Kidney (tissue), 13 donors: ENCODE measurements at regions not wholly inside any gene's neighbourhood (a gene's known extent, or its start where the extent isn't known, plus 50 kb on each side); places are given as distances from the start of the nearest gene placed in this dataset.

Source experiments
- DNase-seq, 5 donors: peaks; one replicate each; pipeline ENCODE4 v3.0.0-alpha.2; 2013 to 2020
- FAIRE-seq: peaks from 2 replicates; lab custom pipeline; 2012; peaks lifted over from hg19 to GRCh38; lab: Jason Lieb, UNC
- H3K27ac ChIP-seq, 2 donors: one replicate each; pipeline ENCODE4 v1.7.0; 2013; ENCODE audit warnings: low read depth in 2 of 2, low read length in 2 of 2, inconsistent platforms in 1 of 2
- H3K27me3 ChIP-seq: one replicate; pipeline ENCODE4 v1.7.1; 2013; ENCODE audit warnings: low read length, inconsistent platforms; ENCODE audit not compliant: control insufficient read depth, insufficient read depth
- H3K36me3 ChIP-seq, 3 donors: one replicate each; pipeline versions ENCODE4 v1.7.0 to v1.7.1; 2013; ENCODE audit warnings: low read length in 3 of 3, control low read depth in 1 of 3, inconsistent platforms in 1 of 3; ENCODE audit not compliant: insufficient read depth in 3 of 3, control insufficient read depth in 2 of 3
- H3K4me1 ChIP-seq, 3 donors: one replicate each; pipeline versions ENCODE4 v1.7.0 to v1.7.1; 2013; ENCODE audit warnings: low read length in 3 of 3, inconsistent platforms in 1 of 3, low read depth in 1 of 3; ENCODE audit not compliant: control insufficient read depth in 2 of 3, insufficient read depth in 2 of 3
- H3K4me3 ChIP-seq, 3 donors: one replicate each; pipeline versions ENCODE4 v1.7.0 to v1.8.1; 2013; ENCODE audit warnings: low read length in 3 of 3, control low read depth in 1 of 3, inconsistent platforms in 1 of 3
- H3K9ac ChIP-seq, 3 donors: one replicate each; pipeline versions ENCODE4 v1.7.0 to v1.7.1; 2013; ENCODE audit warnings: low read length in 3 of 3, control low read depth in 1 of 3, inconsistent platforms in 1 of 3
- H3K9me3 ChIP-seq, 3 donors: one replicate each; pipeline versions ENCODE4 v1.7.0 to v1.7.1; 2013; ENCODE audit warnings: low read length in 3 of 3, control low read depth in 1 of 3, inconsistent platforms in 1 of 3; ENCODE audit not compliant: control insufficient read depth in 2 of 3, insufficient read depth in 1 of 3
- CTCF ChIP-seq: IDR thresholded peaks from 3 replicates; pipeline ENCODE4 v1.5.1; 2012; ENCODE audit warnings: mild to moderate bottlenecking, moderate library complexity, borderline replicate concordance; ENCODE audit not compliant: insufficient read depth; ENCODE audit errors: extremely low read depth
- intact Hi-C: fragments of 100-400 bp; cut with DNase I; formaldehyde crosslinking; loops from one replicate; pipeline ENCODE4 v1.11.1; 2022
- donor health status: control.
- donor health status: control.
- donor health status: control.
- donor health status: control.
- donor health status: control.
- donor health status: DM: yes; HTN: yes; CAD: no.
- donor health status: Normal renal cell carcinoma (clear cell type).

GRCh38 chr9:108382310-108382709 lies 473.5 kb downstream of the ACTL7B start:
- no peak for TF ChIP-seq CTCF
- FAIRE-seq = no peak

GRCh38 chr9:108377881-108378280 lies 477.9 kb downstream of the ACTL7B start:
- FAIRE-seq = no peak
- no peaks in the 10 kb centered on the region for H3K36me3 ChIP-seq
- H3K4me1 ChIP-seq = no peaks in the 10 kb centered on the region
- DNase-seq = no peak
- H3K27me3 ChIP-seq = no peaks in the 10 kb centered on the region
- no peaks in the 10 kb centered on the region for H3K9me3 ChIP-seq
- TF ChIP-seq CTCF = no peak
- H3K4me3 ChIP-seq = no peak overlapping the region
- no peak overlapping the region for H3K9ac ChIP-seq
- intact Hi-C loops = no loop called here
- no peak overlapping the region for H3K27ac ChIP-seq

More at GRCh38 chr9:108382310-108382709, 473.5 kb downstream of the ACTL7B start:
- Histone ChIP-seq H3K4me1 (no peaks in the 10 kb centered on the region), H3K4me3 (no peak overlapping the region), H3K9ac (no peak overlapping the region), H3K27me3 (no peaks in the 10 kb centered on the region), H3K9me3 (no peaks in the 10 kb centered on the region), H3K27ac (no peak overlapping the region), H3K36me3 (no peaks in the 10 kb centered on the region)
- peak in 2 of 5 donors; percentile 22 to 38 for DNase-seq
- intact Hi-C loops = no loop called here

GRCh38 chr9:108377382-108377781 lies 478.4 kb downstream of the ACTL7B start:
- intact Hi-C loops = no loop called here
- Histone ChIP-seq H3K27me3 (no peaks in the 10 kb centered on the region), H3K4me3 (no peak overlapping the region), H3K9me3 (no peaks in the 10 kb centered on the region), H3K4me1 (no peaks in the 10 kb centered on the region), H3K27ac (no peak overlapping the region), H3K9ac (no peak overlapping the region), H3K36me3 (no peaks in the 10 kb centered on the region)
- no peak for DNase-seq
- no peak for FAIRE-seq
- no peak for TF ChIP-seq CTCF

- Histone ChIP-seq H3K27me3 (no peaks in the 10 kb centered on the region), H3K9ac (no peak overlapping the region), H3K4me1 (no peaks in the 10 kb centered on the region), H3K4me3 (no peak overlapping the region), H3K27ac (no peak overlapping the region), H3K36me3 (no peaks in the 10 kb centered on the region), H3K9me3 (no peaks in the 10 kb centered on the region)
- no peak for DNase-seq
- FAIRE-seq = no peak
- TF ChIP-seq CTCF = no peak
- intact Hi-C loops = no loop called here
These were observed 479.6 kb downstream of the ACTL7B start for GRCh38 chr9:108376140-108376539.
